ENCODE measurements at regions not wholly inside any gene's neighbourhood (a gene's known extent, or its start where the extent isn't known, plus 50 kb on each side); places are given as distances from the start of the nearest gene placed in this dataset.
A peak's percentile ranks its signal among the peaks of the same experiment; 100 is the strongest.

DNA sequence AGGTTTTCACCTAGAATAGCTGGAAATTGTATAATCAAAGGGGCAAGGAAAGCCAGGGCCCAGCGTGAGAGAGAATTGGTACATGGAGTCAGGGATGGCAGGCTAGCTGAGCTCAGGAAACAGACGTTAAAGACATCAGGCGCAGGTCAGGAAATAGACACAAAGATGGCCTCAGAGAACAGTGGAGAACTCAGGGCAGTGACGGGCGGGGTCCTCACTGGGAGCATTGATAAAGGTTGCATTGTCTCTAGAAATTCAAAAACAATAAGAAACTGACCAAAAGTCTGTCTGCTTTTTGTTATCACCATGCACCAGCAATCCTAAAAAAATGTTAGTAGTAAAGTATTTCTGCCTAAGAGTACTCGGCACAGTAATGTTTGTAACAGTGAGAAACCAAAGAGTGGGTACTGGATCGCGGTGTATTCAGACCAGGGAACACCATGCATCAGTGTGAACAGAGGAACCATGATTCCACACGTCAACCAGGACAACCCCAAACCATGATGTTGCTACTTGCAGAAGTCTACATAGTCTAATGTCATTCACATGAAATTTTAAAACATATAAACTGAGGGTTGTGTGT lies 81.9 kb upstream of the AUTS2 start:
- Histone ChIP-seq H3K4me1 (replicated peaks in 1 of 4; ENCODE audit: control insufficient read depth in 3 of 4, insufficient read depth in 4 of 4, low read length in 3 of 4) (peaks cover 0 to 18% (median 7%) of the 10 kb centered on the region in 4 experiments; a peak in 4 of 7 replicates), H3K27me3 (replicated peaks in 1 of 4; ENCODE audit: control insufficient read depth in 3 of 4, extremely low read depth in 1 of 4, insufficient read depth in 3 of 4, low read length in 3 of 4) (no peaks in the 10 kb centered on the region; a peak in 1 of 7 replicates), H2BK15ac (ENCODE audit: low read length) (no peak overlapping the region), H2BK5ac (ENCODE audit: low read depth, low read length) (0 out of 2 replicates have a peak overlapping the region, but pooled peaks have one; percentile 27), H4K5ac (ENCODE audit: insufficient read length, low read depth, low read length) (no peak overlapping the region), H3K14ac (ENCODE audit: insufficient read length) (no peak overlapping the region), H3K36me3 (ENCODE audit: control insufficient read depth in 2 of 4, insufficient read depth in 4 of 4, low read length in 3 of 4) (no peaks in the 10 kb centered on the region), H2AK5ac (ENCODE audit: low read depth, low read length) (0 out of 2 replicates have a peak overlapping the region, but pooled peaks have one; percentile 90), H4K20me1 (replicated peaks in 1 of 2; ENCODE audit: control insufficient read depth in 1 of 2, insufficient read depth in 2 of 2, low read length in 2 of 2) (no peaks in the 10 kb centered on the region), H3K79me1 (ENCODE audit: low read depth, low read length) (no peaks in the 10 kb centered on the region), H3K9me3 (ENCODE audit: insufficient read depth in 2 of 2, low read depth in 1 of 2, low read length in 1 of 2) (no peaks in the 10 kb centered on the region), H4K91ac (replicated peaks; ENCODE audit: insufficient read length, low read length) (no peak overlapping the region), H3K4ac (replicated peaks; ENCODE audit: insufficient read length, low read depth, low read length) (no peak overlapping the region), H2AFZ (ENCODE audit: low read length) (no peak overlapping the region), H3K23ac (ENCODE audit: insufficient read length) (no peak overlapping the region), H2BK120ac (replicated peaks; ENCODE audit: low read depth, low read length) (peak overlapping the region; percentile 66), H3K56ac (replicated peaks; ENCODE audit: insufficient read length, low read depth, low read length) (no peak overlapping the region), H2BK12ac (ENCODE audit: low read depth, low read length) (peak overlapping the region; percentile 62; the same call in 1 of the 2 replicates), H3K4me3 (ENCODE audit: extremely low read depth in 1 of 4, insufficient read depth in 2 of 4, low read depth in 3 of 4, low read length in 4 of 4) (no peak overlapping the region), H3K9ac (replicated peaks in 1 of 4; ENCODE audit: extremely low read depth in 1 of 4, low read depth in 3 of 4, low read length in 3 of 4) (no peak overlapping the region), H3K23me2 (ENCODE audit: low read depth, low read length) (peaks cover 2% of the 10 kb centered on the region; the same call in 1 of the 2 replicates), H3K27ac (ENCODE audit: low read depth, low read length) (no peak overlapping the region), H3K79me2 (ENCODE audit: control insufficient read depth in 1 of 2, insufficient read depth in 2 of 2, low read length in 2 of 2) (no peaks in the 10 kb centered on the region), H4K8ac (ENCODE audit: extremely low read depth, insufficient read depth, low read length) (no peak overlapping the region), H3K18ac (ENCODE audit: extremely low read depth, low read length) (no peak overlapping the region; the same call in 1 of the 2 replicates), H2BK20ac (ENCODE audit: low read length) (peak overlapping the region; percentile 51; the same call in 1 of the 2 replicates), H3K4me2 (ENCODE audit: insufficient read depth in 1 of 2, low read depth in 2 of 2, low read length in 2 of 2) (no peak overlapping the region)
- FAIRE-seq = no peak
- CTCF ChIA-PET (ENCODE audit: partially characterized antibody) = no interaction called here
- no peak for TF ChIP-seq SIRT6 (IDR thresholded peaks at IDR 0.05; ENCODE audit: low read length)
- TF ChIP-seq YY1 (IDR thresholded peaks at IDR 0.05; ENCODE audit: low read depth, low read length) = no peak
- no peak for TF ChIP-seq GTF2F1 (IDR thresholded peaks at IDR 0.05; ENCODE audit: borderline replicate concordance, low read depth, low read length)
- TF ChIP-seq ZNF274 (IDR thresholded peaks at IDR 0.05; ENCODE audit: borderline replicate concordance, extremely low read depth, low read length) = no peak
- TF ChIP-seq BCL11A (IDR thresholded peaks at IDR 0.05; ENCODE audit: low read depth in 2 of 2, low read length in 2 of 2) = no peak
- no peak for TF ChIP-seq JUND (IDR thresholded peaks at IDR 0.05; ENCODE audit: low read length)
- no peak for TF ChIP-seq KDM4A (IDR thresholded peaks at IDR 0.05; ENCODE audit: low read depth, low read length, severe bottlenecking)
- TF ChIP-seq BACH1 (IDR thresholded peaks at IDR 0.05; ENCODE audit: low read length) = no peak
- TF ChIP-seq FOSL1 (IDR thresholded peaks at IDR 0.05; ENCODE audit: insufficient read depth, low read depth, low read length) = no peak
- TF ChIP-seq POLR2A (IDR thresholded peaks at IDR 0.05; ENCODE audit: control extremely low read depth in 1 of 2, low read depth in 2 of 2, low read length in 2 of 2) = no peak
- no peak for TF ChIP-seq HDAC6 (IDR thresholded peaks at IDR 0.05; ENCODE audit: low read depth, low read length)
- no peak for TF ChIP-seq RBBP5 (IDR thresholded peaks at IDR 0.05; ENCODE audit: borderline replicate concordance, low read depth, low read length)
- no peak for TF ChIP-seq RNF2 (IDR thresholded peaks at IDR 0.05; ENCODE audit: borderline replicate concordance, low read depth, low read length, missing control alignments, poor library complexity, severe bottlenecking)
- no peak for TF ChIP-seq JUN (IDR thresholded peaks at IDR 0.05; ENCODE audit: low read depth, low read length)
- DNase-seq (ENCODE audit: low read depth in 1 of 2, low spot score in 2 of 2) = no peak
- POLR2A ChIA-PET (ENCODE audit: partially characterized antibody) = no interaction called here
- WGBS, 2 experiments (ENCODE audit: extremely low coverage in 1 of 2, insufficient coverage in 1 of 2, insufficient read length in 1 of 2, insufficient replicate concordance in 2 of 2, low coverage in 1 of 2, low lambda C conversion rate in 2 of 2, missing lambda C conversion rate in 1 of 2) = 88% methylated on average over 9 of the region's 9 CpGs; no CpG with 5 or more reads in 1 of the 2 experiments

Measured in H1 (cell line).